ENCODE measurements at regions not wholly inside any gene's neighbourhood (a gene's known extent, or its start where the extent isn't known, plus 50 kb on each side); places are given as distances from the start of the nearest gene placed in this dataset.
"Not testable (repeated sequence)": the region's sequence is repeated elsewhere in the genome, so short reads cannot be mapped to it uniquely, and the experiment has no call there.

GRCh38 chr7:6882321-6882721 lies 56.2 kb upstream of the CCZ1B start:
- not testable (repeated sequence) for TF ChIP-seq EZH2 (IDR thresholded peaks at IDR 0.05; ENCODE audit: low read depth, low read length, severe bottlenecking); USF2 (IDR thresholded peaks at IDR 0.05; ENCODE audit: low read length)
